ENCODE measurements at regions not wholly inside any gene's neighbourhood (a gene's known extent, or its start where the extent isn't known, plus 50 kb on each side); places are given as distances from the start of the nearest gene placed in this dataset.
"Not testable (repeated sequence)": the region's sequence is repeated elsewhere in the genome, so short reads cannot be mapped to it uniquely, and the experiment has no call there.

- DNase-seq (no peak), ATAC-seq (no peak)
- intact Hi-C loops (cut with micrococcal nuclease), result no loop called here
These were observed 124.2 kb upstream of the SATB2 start for GRCh38 chr2:199581935-199582360.

DNA sequence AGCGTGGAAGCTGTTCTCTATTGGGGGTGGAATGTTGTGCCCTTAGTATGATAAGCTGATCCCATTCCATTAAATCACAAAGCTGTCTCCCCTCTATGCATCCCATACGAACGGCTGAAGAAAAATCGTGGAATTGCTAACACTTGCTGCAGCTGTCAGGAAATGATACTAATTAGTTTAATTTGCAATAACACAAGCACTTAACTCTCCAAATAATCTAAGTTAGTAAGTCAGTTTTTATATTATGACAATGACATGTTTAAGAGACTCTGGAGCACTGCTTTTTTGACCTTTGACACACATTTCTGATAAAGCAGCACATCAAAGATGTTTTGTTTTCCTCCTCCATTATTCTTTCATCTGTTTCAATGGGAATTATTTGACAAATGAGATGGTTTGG, 123.7 kb upstream of the SATB2 start:
- DNase-seq, result no peak
- no peak for ATAC-seq
- intact Hi-C loops (cut with micrococcal nuclease), result no loop called here

GRCh38 chr2:199575416-199575815, 117.7 kb upstream of the SATB2 start:
- DNase-seq, result no peak
- no peak for ATAC-seq
- intact Hi-C loops (cut with micrococcal nuclease), result no loop called here

DNA sequence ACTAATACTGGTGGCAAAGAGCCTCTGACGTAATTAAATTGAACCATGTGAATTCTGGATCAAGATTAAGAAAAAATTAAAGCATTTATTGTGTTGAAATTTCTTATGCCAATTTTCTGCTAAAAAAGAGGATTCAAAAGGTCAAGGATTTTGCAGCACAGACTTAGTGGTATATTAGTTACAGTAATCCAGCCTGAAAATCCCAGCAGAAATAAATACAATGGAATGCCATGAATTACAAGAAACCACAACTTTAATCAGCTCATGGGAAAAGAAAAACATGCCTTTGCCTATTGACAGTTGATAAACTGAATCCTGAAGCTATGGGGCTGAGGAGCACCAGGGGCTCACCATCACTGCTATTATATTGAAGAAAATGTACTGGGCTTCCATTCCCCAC, 114.8 kb upstream of the SATB2 start:
- no peak for DNase-seq
- ATAC-seq, result no peak
- intact Hi-C loops (cut with micrococcal nuclease), result no loop called here

DNA sequence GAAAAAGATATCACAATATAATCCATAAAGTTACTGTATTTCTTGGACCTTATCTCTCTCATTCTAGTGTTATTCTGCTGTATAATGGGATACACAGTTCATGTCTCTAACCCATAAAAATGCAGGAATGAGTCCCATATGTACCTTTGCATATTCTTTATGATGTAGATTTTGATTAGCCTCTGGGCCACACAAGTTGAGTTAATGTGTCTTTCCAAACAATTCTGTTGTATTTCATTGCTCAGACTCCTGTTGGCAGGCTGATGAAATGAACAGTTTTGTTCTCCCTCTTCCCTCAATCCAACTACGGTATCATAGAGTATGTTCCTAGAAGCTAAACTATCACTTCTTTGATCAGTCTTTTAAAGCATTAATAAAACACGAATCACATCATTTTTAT, 113.2 kb upstream of the SATB2 start:
- ATAC-seq, result no peak
- intact Hi-C loops (cut with micrococcal nuclease), result no loop called here
- no peak for DNase-seq

DNA sequence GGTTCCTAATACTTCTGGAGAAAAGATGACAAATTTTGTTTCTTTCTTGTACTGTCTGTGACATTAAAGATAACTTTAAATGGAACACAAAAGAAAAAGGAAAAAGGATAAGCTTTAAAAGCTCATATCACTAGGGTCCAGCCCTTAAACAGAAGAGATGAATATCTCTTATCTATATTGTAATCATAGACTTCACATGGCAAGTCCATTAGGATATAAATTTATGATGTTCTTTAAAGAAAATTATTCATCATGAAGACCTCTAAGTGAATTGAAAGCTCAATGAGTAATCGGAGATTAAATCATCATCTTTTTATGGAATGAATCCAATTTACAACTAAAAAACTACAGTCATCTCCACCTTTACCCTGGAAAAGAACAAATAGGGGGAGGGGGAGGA, 111.6 kb upstream of the SATB2 start:
- no peak for ATAC-seq
- DNase-seq, result no peak
- intact Hi-C loops (cut with micrococcal nuclease), result no loop called here

DNA sequence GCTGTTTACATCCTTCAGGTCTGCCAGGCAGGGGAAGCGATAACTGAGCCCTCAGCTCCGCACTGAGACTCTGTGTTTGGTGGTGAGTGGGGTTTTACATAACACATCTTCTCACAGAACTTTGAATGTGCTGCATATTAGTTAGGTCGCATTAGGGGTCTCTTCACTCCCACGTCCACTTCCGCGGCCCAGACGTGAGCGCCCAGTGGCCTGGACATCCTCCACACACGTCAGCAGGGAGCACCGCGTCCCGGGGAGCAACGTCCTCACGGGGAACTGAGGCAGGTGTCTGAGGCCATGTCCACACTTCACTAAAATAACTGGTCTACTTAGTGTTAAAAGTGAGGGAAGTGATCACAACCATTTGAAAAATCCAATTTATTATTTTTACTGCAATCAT, 100.4 kb upstream of the SATB2 start:
- no peak for ATAC-seq
- intact Hi-C loops (cut with micrococcal nuclease), result no loop called here
- DNase-seq, result no peak

DNA sequence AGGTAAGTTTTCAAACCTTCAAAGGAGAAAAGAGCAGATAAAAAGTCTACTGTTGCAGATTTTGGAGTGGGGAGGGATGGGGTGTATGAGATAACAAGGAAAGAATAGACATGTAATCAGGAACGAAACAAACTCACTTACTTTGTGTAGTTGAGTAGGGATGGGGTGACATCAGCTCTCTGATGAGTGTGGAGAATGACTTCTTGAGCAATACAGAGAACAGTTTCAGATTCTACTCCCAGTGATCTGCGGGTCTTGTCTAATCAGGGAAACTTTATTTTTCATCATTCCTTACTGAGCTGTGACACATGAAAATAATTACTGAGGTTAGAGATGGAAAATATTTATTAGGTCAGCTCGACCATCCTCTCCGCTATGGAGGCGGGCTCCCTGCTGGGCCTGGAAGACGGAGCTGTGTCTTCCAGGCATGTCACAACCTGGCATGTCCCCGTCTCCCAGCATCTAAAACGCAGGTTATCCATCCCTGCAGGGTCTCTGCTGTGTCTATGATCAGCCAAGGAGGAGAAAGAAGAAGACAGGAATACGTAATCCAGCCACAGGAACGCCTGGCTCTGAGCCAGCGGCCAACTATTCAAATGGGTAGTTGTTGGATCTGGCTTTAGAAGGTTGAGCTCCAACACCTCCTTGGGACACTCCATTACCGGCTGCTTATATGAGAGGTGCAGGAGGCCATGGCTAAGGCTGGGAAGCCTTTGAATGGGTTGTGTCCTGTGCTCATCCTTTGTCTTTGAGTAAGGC, 99.0 kb upstream of the SATB2 start:
- DNase-seq (no peak), ATAC-seq (no peak)
- intact Hi-C loops (cut with micrococcal nuclease), result no loop called here

DNA sequence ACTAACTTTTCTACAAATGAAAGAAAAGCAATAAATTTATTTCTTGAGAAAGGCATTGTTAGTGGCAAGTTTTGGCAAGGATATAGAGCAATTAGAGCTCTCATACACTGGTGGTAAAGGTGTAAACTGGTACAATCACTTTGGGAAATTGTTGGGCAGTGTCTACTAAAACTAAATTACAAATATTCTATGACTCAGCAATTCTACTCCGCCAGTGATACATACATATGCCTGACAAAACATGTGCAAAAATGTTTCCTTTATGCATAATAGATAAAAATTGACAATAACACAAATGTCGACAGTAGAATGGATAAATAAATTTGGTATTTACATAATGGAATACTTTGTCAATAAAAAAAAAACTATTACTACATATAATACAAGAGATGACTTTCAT, 96.3 kb upstream of the SATB2 start:
- intact Hi-C loops (cut with micrococcal nuclease), result no loop called here
- ATAC-seq, result no peak
- DNase-seq, result no peak

- no peak for DNase-seq
- intact Hi-C loops (cut with micrococcal nuclease), result no loop called here
- no peak for ATAC-seq
These were observed 94.4 kb upstream of the SATB2 start for GRCh38 chr2:199552141-199552540.

DNA sequence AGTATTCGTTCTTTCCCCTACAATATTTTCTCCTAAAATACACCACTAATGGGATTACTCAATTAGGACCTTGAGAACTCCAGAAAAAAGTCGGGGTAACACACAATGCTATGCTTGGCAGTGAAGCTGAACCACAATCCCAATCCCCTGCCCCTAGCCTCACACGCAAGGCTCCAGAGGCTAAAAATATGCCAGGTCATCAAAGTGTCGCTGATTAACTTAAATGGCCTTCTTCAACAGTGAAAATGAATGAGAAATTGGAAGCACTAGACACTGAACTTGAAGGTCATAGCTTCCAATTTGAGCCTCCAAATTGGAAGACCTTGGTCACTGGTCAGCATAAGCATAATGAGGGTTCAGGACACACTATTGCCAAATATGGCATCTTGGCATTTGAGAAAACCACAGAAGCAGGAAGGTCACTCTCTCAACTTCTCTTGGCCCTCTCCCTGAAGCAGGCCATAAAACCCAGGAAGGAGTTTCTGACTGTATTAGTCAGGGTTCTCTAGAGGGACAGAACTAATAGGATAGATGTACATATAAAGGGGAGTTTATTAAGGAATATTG, 86.0 kb upstream of the SATB2 start:
- DNase-seq (no peak), ATAC-seq (no peak)
- intact Hi-C loops (cut with micrococcal nuclease), result no loop called here

DNA sequence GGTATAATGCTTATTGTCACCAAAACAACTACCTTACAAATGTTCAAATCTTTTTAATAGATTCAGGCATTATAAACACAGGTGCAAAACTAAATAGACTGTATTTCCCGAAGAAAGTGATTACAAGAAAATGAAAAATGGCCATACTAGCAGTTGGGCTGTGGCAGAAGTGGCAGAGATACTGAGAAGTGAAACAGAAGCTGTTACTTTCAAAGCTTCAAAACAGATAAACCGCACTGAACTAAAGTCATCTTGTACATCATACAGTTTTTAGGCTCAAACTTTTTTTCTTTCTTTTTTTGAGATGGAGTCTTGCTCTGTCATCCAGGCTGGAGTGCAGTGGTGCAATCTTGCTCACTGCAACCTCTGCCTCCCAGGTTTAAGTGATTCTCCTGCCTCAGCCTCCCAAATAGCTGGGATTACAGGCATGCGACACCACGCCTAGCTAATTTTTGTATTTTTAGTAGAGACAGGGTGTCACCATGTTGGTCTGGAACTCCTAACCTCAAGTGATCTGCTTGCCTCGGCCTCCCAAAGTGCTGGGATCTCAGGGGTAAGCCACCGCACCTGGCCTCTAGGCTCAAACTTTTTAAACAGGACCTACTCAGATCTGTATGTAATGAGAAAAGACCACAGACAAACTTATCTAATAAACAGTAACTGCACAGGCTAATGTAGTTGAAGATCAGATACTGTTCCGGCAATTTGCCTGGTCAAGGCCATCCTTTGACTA, 77.9 kb upstream of the SATB2 start:
- DNase-seq (no peak), ATAC-seq (no peak)
- intact Hi-C loops (cut with micrococcal nuclease), result no loop called here

DNA sequence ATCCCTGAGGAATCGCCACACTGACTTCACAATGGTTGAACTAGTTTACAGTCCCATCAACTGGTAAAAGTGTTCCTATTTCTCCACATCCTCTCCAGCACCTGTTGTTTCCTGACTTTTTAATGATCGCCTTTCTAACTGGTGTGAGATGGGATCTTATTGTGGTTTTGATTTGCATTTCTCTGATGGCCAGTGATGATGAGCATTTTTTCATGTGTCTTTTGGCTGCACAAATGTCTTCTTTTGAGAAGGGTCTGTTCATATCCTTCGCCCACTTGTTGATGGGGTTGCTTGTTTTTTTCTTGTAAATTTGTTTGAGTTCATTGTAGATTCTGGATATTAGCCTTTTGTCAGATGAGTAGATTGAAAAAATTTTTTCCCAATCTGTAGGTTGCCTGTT, 76.1 kb upstream of the SATB2 start:
- ATAC-seq; intact Hi-C loops (cut with micrococcal nuclease); DNase-seq: not testable (repeated sequence)

GRCh38 chr2:199527071-199527470, 69.3 kb upstream of the SATB2 start:
- DNase-seq, result no peak
- ATAC-seq, result no peak
- intact Hi-C loops (cut with micrococcal nuclease), result no loop called here

- DNase-seq (no peak), ATAC-seq (no peak)
- intact Hi-C loops (cut with micrococcal nuclease), result no loop called here
These were observed 67.2 kb upstream of the SATB2 start for GRCh38 chr2:199524689-199525574.

- ATAC-seq, result no peak
- no peak for DNase-seq
- intact Hi-C loops (cut with micrococcal nuclease), result no loop called here
These were observed 51.7 kb upstream of the SATB2 start for GRCh38 chr2:199509403-199509802.
